Skeletal muscle cell (primary cell): ENCODE measurements at regions not wholly inside any gene's neighbourhood (a gene's known extent, or its start where the extent isn't known, plus 50 kb on each side); places are given as distances from the start of the nearest gene placed in this dataset.

Experiments
- DNase-seq: peaks from one replicate; pipeline ENCODE4 v3.0.0-alpha.2; 2010; ENCODE audit warnings: low read depth
- H3K4me3 ChIP-seq: 2 replicates; pipeline ENCODE4 v1.5.1; 2011; ENCODE audit warnings: low read depth, mild to moderate bottlenecking, control low read depth, low read length, moderate library complexity

GRCh38 chr12:58247633-58248032, 306.3 kb downstream of the ATP23 start:
- DNase-seq: no peak
- no peak overlapping the region for H3K4me3 ChIP-seq

GRCh38 chr12:58248599-58248998, 307.2 kb downstream of the ATP23 start:
- DNase-seq: no peak
- no peak overlapping the region for H3K4me3 ChIP-seq

GRCh38 chr12:58249610-58250009, 308.2 kb downstream of the ATP23 start:
- no peak for DNase-seq
- no peak overlapping the region for H3K4me3 ChIP-seq

GRCh38 chr12:58250077-58250476, 308.7 kb downstream of the ATP23 start:
- no peak for DNase-seq
- no peak overlapping the region for H3K4me3 ChIP-seq

GRCh38 chr12:58252914-58253313, 311.5 kb downstream of the ATP23 start:
- H3K4me3 ChIP-seq: no peak overlapping the region

GRCh38 chr12:58253663-58254062, 312.3 kb downstream of the ATP23 start:
- no peak for DNase-seq

More at GRCh38 chr12:58252914-58253313, 311.5 kb downstream of the ATP23 start:
- DNase-seq: no peak

GRCh38 chr12:58254463-58255100, 313.2 kb downstream of the ATP23 start:
- no peak for DNase-seq
- H3K4me3 ChIP-seq: no peak overlapping the region

More at GRCh38 chr12:58253663-58254062, 312.3 kb downstream of the ATP23 start:
- H3K4me3 ChIP-seq: no peak overlapping the region

- no peak overlapping the region for H3K4me3 ChIP-seq
Observed at GRCh38 chr12:58262796-58263195, 321.4 kb downstream of the ATP23 start.

GRCh38 chr12:58263816-58264215, 322.4 kb downstream of the ATP23 start:
- DNase-seq: no peak

More at GRCh38 chr12:58262796-58263195, 321.4 kb downstream of the ATP23 start:
- no peak for DNase-seq

GRCh38 chr12:58268069-58268468, 326.7 kb downstream of the ATP23 start:
- DNase-seq: peak; percentile 19
- H3K4me3 ChIP-seq: no peak overlapping the region

More at GRCh38 chr12:58263816-58264215, 322.4 kb downstream of the ATP23 start:
- H3K4me3 ChIP-seq: no peak overlapping the region

GRCh38 chr12:58269476-58269875, 328.1 kb downstream of the ATP23 start:
- no peak overlapping the region for H3K4me3 ChIP-seq
- DNase-seq: no peak

GRCh38 chr12:58270966-58271705, 329.8 kb downstream of the ATP23 start:
- H3K4me3 ChIP-seq: no peak overlapping the region
- DNase-seq: no peak

- no peak for DNase-seq
- no peak overlapping the region for H3K4me3 ChIP-seq
Observed at GRCh38 chr12:58272461-58272860, 331.1 kb downstream of the ATP23 start.

GRCh38 chr12:58277231-58277630, 335.9 kb downstream of the ATP23 start:
- no peak for DNase-seq
- no peak overlapping the region for H3K4me3 ChIP-seq

GRCh38 chr12:58283553-58283952, 342.2 kb downstream of the ATP23 start:
- no peak overlapping the region for H3K4me3 ChIP-seq
- DNase-seq: no peak

GRCh38 chr12:58285551-58285950, 344.2 kb downstream of the ATP23 start:
- H3K4me3 ChIP-seq: no peak overlapping the region
- no peak for DNase-seq

GRCh38 chr12:58286353-58286752, 345.0 kb downstream of the ATP23 start:
- H3K4me3 ChIP-seq: no peak overlapping the region
- no peak for DNase-seq

- no peak overlapping the region for H3K4me3 ChIP-seq
- DNase-seq: peak; percentile 31
Observed at GRCh38 chr12:58288190-58288589, 346.8 kb downstream of the ATP23 start.

- no peak overlapping the region for H3K4me3 ChIP-seq
- no peak for DNase-seq
Observed at GRCh38 chr12:58291106-58291505, 349.7 kb downstream of the ATP23 start.

- DNase-seq: peak; percentile 12
- no peak overlapping the region for H3K4me3 ChIP-seq
Observed at GRCh38 chr12:58293308-58293982, 352.1 kb downstream of the ATP23 start.
